Stimulated activated naive CD8-positive, alpha-beta T cell treated with anti-CD3 and anti-CD28 coated beads, Interleukin-15, Interleukin-2, amounts not matched to agents 100 U/mL and 50 U/mL, for 24 hours (primary cell): ENCODE measurements at regions not wholly inside any gene's neighbourhood (a gene's known extent, or its start where the extent isn't known, plus 50 kb on each side); places are given as distances from the start of the nearest gene placed in this dataset.
A peak's percentile ranks its signal among the peaks of the same experiment; 100 is the strongest.

Experiments
- ATAC-seq: fragments of 150-1000 bp; cut with Tn5 transposase; one replicate; pipeline ENCODE4 v1.10.0; 2021
- DNase-seq: peaks from one replicate; pipeline ENCODE4 v3.0.0; 2021

DNA sequence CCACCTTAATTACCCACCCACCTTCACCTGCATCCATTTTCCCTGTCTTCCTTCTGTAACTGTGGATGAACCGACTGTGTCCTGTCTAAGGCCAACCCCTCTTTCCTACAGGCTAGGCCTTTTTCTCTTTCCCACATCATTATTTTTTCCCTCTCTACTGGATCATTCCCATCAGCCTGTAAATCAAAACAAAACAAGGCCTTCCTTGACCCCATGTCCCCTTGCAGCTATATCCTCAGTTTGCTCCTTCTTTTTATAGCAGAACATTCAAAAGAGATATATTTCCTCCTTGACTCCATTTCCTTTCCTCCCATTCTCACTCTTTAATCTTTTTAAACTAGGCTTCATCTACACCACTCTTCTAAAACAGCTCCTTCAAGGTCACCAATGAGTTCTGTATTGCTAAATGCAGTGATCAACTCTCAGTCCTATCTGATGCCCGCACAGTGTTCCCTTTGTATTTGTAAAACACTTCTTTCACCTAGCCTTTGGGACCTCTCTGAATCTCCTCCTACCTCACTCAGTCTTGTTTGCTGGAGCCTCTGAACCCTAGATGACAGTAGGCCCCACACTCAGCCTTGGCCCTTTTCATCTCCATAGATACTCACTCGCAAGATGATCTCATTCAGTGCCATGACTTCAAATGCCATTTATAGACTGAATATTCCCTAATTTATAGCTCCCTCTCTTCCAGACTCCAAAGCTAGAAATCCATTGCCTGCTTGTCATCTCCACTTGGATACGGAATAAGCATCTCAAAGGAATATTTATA, 55.7 kb downstream of the CXCR4 start:
- ATAC-seq (no peak), DNase-seq (no peak)

DNA sequence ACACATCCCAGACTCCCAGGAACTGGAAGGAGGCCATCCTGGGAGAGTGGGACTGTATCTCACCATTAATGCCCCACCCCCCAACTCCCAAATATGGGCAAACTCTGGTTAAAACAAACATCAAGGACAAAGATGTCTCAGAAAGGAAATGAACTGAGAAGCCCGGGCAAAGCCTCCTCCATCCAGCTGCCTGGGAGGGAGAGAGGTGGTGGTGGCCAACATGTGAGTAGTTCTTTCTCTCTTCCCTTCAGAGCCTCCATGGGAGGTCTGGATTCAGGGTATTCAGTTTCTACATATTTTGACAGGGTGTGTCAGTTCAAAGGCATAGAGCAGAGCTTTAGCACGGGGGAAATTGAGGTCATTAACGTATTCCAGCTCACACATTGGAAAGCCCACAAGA, 57.5 kb downstream of the CXCR4 start:
- ATAC-seq (no peak), DNase-seq (no peak)

DNA sequence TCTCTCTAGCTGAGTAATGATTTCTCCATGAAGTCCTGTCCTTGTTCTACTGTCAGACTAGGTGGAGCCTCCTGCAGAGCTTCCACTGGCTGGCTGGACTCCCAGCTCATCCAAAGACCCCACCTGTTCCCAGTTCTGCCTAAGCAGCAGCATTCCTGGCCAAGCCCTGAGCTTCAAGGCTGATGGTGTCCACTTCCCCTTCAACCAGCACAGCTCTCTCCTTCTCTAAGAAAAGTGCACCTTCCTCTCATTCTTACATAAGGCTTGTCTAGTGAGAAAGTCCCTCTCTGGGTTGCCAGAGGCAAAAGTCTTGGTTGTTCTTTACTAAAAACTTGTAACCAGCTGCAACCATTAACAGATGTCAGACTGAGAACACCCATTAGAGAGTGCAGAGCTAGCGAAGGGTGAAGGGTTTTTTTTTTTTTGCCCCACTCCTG, 58.9 kb downstream of the CXCR4 start:
- ATAC-seq (no peak), DNase-seq (no peak)

- DNase-seq (no peak), ATAC-seq (no peak)
These were observed 59.7 kb downstream of the CXCR4 start for GRCh38 chr2:136058262-136058661.

GRCh38 chr2:136057802-136058140, 60.2 kb downstream of the CXCR4 start:
- ATAC-seq (no peak), DNase-seq (no peak)

GRCh38 chr2:136057023-136057801, 60.7 kb downstream of the CXCR4 start:
- peak; percentile 59 for DNase-seq

DNA sequence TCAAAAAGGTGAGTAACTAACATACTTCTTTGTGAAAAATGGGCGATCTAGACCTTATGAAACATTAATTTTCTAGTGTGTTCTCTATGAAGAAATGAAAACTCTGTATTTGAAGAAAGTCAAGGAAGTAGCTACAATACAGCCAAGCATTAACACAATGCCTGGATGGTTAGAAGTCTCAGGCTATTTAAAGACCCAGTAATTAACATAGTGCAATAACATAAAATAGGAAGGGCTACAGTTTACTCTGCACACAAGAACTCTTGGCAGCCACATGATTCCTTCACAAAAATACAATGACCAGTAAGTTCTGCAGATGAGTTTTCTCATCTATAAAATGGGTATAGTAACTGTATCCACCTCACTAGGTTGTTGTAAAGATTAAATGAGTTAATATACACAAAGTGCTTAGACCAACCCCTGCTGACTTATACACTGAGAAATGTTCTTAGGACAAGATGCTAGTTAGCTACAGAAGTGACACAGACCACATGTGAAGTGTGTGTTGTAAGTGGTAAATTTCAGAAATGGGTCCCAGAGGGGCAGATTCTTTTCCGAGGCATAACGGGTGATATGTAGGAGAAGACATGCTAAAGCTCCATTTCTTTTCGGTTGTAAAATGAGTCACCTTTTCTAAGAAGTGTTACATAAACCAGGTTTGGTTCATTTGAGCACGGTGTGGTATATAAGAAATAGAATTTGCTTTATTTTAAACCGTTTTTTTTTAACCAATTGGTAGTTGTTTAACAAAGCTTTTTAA, 61.8 kb downstream of the CXCR4 start:
- ATAC-seq (peak; percentile 41), DNase-seq (no peak)

More at GRCh38 chr2:136057023-136057801, 60.7 kb downstream of the CXCR4 start:
- peak; percentile 90 for ATAC-seq

DNA sequence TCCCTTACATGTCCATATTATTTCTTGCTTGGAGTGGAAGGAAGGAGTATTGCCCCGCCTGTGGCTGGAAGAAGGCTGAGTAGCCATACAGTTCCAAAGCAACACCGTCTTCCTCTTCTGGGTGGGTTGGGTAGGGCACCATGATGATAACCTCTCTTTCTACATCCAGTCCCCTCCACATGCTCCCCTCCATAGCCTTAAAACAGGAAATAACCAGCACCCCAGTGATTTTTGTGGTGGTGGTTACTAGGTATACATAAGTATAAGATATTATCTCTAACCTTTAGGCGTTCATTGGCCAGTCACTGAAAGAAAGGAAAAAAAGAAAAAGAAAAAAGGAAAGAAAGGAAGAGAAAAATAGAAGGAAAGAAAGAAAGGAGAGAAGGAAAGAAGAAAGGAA, 63.1 kb downstream of the CXCR4 start:
- no peak for DNase-seq
- no peak for ATAC-seq

GRCh38 chr2:136052369-136053362, 65.3 kb downstream of the CXCR4 start:
- ATAC-seq = peak; percentile 9
- DNase-seq = no peak

DNA sequence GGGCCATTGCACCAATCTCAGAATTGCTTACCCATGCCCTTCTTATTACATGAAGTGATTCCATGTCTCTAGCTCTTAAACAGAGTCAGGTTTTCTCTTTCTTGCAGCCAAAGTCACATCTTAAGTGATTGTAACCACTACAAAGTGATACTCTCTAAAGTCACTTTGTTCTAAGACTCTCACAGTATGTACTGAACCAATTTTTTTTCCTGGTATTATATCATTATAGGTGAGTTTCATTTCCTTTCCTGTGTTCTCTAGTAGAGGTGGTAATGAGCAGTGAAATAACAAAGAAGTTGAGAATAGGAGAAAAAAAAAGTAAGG, 66.3 kb upstream of the DARS1 start:
- no peak for DNase-seq
- peak; percentile 3 for ATAC-seq

DNA sequence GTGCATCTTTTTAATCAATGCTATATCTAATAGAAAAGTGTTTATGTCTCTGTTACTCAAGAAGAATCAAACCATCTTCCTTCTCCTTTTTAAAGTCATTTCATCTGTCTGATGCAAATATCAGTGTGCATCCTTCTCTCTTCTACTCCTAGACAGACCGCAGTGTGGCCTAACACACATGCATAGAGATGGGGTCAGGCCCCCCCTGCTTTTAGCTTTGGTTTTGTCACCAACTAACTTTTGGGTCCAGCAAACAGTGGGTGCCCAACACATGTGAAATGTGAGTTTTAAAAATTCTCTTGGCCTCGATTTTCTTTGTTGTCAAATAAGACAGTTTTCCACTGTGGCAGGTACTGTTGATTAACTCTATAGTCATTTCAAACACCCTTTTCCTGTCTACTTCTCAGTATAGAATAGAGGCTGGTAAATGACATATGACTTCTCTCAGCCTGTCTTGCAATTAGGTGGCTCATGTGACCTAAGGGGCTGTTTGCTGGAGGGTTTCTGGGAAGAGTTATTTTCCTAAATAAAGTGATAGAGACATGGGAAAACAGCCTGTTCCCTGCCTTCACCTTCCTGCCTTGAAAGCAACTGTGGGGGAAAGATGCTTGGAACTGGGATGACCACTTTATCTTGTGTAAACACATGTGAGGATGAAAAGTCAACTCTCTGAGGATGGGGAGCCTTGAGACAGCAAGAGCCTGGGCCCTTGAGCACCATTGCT, 65.7 kb upstream of the DARS1 start:
- ATAC-seq (peak; percentile 71), DNase-seq (no peak)

DNA sequence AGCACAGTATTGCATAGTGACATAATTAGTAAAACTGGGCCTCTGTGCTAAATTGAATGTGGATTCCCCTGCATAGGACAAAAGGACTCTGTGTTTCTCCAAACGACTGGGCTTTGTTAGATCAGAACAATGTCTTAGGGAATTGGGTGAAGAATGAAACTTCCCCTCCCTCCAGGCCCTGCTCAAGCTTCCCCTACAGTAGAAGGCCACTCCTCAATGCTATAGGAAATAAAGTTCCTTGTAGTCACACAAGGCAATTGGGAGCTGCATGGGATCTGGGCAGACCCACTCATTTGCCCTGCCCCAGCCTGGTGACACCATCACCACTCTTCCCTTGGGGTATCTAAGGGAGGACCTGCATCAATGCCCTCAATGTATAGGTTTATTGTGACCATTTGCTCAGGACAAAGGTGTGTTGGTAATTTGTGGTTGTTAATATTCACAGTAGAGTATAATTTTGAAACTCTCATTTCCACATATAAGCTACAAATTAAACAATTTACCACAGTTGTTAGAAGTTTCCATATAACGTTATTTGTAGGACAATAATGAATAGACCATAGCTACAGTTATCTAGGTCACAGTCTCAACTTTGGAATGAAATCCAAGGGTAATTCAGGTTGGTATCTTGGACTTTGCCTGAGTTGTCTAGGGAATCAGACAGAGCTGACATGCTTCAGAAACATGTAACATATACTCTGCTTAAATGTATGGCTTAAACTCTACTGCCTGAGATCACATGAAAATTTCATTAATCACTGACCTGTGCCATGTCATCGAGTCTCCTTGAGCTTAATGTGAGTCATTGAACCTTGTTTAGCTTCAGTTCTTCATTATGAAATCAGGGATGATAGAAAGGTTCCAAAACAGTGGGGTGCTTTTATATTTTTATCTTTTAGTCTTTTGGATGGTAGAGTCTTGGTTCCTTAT, 64.8 kb upstream of the DARS1 start:
- no peak for ATAC-seq

DNA sequence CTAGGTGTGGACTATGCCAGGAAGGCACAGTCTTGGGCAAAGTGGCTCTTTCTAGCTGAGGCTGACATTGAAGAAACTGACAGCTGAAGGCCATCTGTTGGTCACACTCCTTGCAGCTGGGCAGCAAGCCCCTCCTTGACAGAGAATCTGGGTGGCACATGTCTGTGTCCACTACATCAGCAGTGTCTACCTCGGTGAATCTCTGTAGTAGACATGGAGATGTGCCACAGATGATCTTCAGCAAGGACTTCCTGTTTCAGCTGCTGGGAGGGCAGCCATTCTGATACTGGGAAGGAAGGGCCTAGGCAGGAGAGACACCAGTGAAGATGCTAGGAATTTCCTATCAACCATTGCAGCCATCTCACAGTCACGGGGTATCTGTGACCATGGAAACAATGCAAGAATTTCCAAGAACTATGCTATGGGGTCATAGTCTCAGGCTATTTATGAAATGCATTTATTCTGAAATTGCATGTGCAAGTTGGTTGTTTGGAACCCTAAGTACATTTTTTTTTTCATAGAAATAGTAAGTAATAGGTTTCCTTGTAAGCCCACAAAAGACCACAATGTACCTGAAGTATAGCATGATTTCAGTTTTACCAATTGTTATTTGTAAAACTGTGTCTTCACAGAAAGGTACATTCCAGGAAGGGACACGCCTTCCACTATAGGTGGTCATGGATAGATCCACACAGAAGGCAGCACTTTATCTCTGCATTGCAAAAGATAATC, 63.8 kb upstream of the DARS1 start:
- ATAC-seq = peak; percentile 12
- no peak for DNase-seq

More for the DNA sequence above, 64.8 kb upstream of the DARS1 start:
- no peak for DNase-seq

DNA sequence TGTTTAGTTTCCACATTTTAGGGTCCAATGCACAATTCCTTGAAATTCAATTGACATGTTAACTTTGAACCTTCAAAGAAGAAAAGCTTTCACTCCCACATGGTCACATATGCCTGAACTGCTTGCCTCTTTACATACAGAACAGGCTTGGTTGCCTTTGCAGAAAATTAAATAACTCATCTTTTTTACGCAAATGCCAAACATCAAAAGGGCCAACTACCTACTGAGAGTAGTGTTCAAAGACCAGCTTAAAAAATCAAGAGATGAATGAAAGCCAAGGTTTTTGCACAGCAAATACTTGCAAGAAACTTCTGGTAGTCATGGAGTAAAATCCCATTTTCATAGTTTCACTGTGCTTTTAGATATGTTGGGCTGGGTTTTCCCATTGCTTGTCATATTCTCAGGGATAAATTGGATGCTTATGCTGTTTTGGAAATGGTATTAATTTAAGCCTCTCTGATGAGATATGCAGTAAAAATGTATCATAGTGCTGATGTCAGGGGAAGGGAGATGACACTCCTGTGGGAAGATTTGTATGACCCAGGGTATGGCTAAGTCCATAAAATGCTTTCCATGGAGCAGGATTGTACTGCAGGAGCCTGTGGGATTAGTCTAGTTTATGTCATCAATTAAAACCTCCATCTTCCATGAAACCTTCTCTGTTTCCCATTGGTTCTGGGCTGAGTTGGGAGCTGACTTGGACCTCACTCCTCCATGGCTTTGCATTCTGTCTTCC, 60.6 kb upstream of the DARS1 start:
- DNase-seq (no peak), ATAC-seq (no peak)

DNA sequence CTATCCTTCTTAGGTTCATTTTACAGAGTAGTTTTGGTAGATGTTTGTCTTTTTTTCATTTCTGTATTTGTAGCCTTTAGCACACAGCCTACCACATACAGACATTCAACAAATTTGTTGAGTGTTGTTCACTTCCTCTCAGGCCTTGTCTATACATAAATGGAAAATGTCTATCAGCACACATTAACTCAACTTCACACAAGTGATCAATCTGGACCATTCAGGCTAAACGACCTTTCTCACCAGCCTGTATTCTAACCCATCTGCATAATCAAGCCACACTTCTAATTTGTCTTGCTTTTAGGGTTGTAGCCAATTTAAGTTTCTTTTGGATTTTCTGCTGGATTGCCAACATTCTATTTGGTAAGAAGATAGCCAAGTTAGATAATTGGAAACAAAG, 59.9 kb upstream of the DARS1 start:
- ATAC-seq = peak; percentile 67
- DNase-seq = no peak
